Activated naive CD4-positive, alpha-beta T cell treated with Interleukin-2 at 50 U/mL for 16 hours (primary cell): ENCODE measurements at regions not wholly inside any gene's neighbourhood (a gene's known extent, or its start where the extent isn't known, plus 50 kb on each side); places are given as distances from the start of the nearest gene placed in this dataset.

Experiments used
- DNase-seq: peaks from one replicate; pipeline ENCODE4 v3.0.0-alpha.2; 2020

DNA sequence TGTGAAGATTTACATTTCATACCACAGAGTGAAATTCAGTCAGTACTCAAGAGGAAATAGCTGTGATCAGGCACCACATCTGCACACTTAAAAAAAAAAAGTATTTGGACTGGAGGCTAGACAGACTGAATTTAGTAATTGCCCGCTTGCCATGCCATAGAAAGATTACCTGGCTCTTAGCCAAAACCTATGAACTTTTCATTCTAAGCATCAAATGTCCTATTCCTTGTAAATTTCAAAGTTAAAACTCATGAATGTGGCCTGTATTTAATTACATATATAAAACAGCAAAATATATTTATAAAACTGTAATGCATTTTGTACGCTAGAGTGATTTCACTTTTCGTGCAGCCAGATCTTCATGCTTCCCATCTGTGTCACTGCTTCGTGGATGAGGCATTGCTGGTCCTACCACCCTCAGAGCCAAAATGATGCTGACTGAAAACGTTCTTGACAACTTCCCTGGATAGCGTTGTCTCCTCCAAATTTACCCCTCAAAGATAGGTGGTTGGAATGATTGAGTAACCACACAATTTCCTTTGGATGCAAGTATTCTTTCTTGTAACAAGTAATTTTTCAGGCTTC is 447.9 kb upstream of the SGCD start:
- DNase-seq: no peak

DNA sequence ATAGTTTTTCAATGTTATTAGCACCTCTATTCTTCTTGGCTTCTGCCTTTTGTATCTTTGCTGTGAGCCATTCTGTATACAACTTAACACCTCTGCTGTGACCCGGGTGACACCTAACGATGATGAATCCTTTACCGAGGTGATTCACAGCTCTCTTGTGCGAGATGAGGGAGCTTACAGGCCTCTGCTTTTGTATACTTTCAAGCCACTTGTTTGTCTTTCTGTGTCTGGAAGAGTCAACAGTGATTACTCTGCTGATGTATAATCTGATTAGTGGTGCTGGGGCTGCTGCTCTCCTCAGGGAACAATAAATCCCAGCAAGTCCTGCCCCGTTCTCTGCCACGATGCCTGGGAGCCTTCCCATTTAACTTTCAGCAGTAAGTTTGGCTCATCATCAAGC is 442.9 kb upstream of the SGCD start:
- no peak for DNase-seq

DNA sequence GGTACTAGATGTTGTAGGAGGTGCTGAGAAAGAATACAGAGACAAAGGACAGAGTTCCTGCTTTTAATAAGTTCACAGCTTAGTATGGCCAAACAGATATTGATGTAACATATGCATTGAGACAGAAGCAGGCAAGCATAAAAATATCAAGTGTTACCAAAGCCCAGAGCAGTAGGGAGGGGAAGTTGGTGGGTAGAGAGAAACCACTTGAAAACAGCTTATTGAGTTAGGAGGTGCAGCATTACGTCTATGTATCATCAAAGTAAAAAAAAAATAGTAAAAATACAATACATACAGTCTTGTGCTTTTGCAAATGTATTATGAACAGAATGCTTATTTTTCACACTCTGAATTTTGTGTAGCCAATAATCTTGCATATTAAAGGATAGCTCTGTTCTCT is 441.8 kb upstream of the SGCD start:
- DNase-seq: no peak

DNA sequence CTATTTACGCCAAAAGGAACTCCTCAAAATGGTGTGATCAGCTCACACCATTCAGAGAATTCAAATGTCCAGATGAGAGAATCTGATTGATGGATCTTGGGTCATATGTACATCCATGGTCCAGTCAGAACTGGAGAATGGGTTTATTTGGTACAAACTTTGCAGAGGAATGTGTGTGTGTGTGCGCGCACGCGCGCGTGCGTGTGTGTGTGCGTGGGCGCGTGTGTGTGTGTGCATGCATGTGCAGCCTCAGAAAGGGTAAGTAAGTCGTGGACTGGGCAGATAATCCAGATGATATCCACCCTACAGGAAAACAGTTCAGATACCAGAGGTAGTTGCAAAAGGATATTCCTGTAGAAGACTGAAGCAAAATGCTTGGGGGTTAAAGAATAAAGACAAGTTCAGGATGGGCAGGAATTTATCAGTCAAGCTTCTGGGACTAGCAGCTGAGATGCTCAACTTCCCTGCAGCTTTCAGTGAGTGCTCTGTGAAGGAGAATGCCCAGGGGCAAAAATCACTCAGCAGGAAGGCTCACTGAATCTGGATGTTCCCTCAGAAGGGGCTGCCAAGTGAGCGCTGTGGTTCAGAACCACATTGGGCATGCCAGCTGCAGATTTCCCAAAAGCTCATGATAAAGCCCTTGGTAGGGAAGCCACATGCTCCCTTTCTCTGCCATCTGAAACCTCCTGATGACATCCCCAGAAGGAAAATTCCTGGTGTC is 440.5 kb upstream of the SGCD start:
- no peak for DNase-seq

DNA sequence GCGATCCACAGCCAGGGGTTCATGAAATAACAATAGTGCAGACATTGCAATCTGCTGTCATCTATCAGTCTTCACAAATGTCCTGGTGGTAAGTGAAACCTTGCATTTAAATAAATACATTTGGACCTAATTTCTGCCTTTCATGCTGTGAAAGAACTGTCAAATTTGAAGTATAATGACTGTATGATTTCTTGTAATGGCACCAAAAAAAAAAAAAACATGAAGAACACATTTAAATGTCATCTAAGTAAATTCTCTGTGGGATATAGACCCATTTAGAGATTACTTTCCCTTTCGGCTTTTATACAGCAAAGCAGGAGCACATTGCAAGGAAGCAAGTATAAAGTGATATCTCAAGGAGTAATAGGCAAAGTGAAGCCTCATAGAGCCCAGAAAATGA is 431.5 kb upstream of the SGCD start:
- DNase-seq: no peak

DNA sequence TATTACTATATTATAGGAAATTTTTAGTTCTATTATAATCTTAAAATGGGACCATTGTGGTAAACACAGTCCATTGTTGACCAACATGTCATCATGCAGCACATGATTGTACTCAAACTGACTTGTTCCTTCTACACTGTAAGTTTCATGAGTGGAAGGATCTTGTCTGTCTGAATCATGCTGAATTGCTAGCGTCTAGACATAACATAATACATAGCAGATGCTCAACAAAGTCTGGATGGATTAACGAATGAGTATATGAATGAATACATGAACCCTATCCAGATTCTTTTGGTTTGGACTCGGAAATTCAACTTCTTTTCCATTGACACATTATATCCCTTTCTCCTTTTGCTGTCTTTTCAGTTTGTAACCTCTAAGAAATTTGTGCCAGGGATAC is 429.2 kb upstream of the SGCD start:
- DNase-seq: no peak

DNA sequence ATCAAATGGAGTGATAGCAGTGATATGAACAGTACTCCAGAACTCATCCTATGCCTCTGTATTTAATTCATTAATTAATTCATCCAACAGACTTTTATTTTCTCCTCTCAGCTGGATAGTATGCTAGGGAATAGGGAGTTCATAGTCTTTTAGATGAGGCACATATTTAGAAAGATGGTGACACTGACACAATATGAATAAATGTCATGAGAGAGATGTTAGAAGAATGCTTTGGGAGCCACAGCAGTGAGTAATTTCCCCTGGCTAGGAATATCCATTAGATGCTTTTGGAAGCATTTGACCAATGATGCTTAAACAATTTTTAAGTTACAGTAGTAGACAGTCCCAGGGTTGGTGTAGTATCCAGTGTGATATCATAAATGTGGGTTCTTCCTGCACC is 428.7 kb upstream of the SGCD start:
- DNase-seq: no peak

DNA sequence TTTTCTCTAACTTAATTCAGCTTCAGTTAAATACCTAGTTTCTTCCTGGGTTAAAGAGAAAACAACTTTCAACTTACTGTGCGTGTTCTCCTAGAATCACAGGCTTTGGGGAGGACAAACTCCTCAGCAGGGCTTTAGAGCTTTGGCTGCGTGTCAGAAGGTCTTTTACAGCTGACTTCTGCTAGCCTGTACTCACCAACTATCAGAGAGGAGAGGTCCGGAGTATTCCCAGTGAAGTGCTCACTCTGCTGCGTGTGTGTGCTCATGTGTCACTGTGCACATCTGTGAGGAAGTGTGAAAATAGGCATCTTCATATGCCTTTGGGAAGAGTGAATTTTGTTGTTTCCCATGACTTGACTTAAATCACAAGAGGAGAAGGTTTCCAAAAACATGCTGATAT is 423.2 kb upstream of the SGCD start:
- DNase-seq: no peak

DNA sequence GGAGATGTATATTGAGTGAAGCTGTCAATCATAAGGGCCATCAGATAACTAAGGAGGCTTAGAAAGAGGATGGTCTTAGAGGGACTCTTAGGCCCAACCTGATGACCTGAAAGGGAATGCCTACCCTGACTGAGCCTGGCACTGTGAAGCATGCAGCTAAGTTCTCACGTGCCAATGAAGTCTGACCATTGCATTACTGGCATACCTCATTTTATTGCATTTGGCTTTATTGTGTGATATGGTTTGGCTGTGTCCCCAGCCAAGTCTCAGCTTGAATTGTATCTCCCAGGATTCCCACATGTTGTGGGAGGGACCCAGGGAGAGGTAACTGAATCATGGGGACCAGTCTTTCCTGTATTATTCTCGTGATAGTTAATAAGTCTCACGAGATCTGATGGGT is 421.6 kb upstream of the SGCD start:
- no peak for DNase-seq

DNA sequence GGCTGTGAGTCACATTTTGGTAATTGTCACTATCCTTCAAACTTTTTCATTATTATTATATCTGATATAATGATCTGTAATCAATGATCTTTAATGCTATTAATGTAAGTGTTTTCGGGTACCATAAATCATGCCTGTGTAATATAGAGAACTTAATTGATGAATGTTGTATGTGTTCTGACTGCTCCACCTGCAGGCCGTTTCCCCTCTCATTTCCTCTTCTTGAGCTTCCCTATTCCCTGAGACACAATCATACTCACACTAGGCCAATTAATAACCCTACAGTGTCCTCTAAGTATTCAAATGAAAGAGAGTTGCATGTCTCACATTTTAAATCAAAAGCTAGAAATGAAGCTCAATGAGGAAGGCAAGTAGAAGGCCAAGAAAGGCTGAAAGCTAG is 420.9 kb upstream of the SGCD start:
- DNase-seq: no peak

DNA sequence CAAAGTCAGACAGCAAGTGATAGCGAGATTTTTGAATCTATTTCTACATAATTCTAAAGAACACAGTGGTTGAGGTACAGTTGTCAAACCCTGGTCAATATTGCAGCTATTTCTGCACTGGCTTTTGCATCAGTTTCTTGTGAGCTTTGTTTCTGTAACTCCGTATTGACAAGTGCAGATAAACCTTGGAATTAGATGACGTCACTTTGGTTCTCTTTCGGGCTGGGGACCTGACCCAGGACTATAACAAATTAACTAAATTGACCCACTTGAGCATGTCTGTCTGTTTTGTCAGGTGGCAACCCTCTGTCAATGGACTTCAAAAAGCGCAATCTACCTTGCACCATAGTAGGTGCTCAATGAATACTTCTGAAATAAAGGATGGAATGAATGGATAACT is 418.4 kb upstream of the SGCD start:
- no peak for DNase-seq

DNA sequence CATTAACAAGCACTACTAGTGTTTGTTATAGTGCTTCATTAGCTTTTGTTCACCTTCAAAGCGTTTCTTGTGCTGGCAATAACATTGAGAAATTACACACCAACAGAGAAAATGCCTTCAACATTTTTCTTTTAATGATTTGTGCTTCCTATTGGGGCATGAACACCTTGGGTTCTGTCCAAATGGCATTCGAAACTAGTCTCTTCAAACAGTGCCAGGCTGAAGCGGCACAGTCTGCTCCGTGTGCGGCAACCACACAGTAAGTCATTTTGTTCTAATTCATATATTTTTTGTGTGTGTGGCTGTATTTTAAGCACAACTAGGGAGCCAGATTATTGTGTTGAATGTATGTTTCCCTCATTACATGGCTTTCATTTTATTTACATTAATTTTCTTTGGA is 414.7 kb upstream of the SGCD start:
- DNase-seq: no peak

DNA sequence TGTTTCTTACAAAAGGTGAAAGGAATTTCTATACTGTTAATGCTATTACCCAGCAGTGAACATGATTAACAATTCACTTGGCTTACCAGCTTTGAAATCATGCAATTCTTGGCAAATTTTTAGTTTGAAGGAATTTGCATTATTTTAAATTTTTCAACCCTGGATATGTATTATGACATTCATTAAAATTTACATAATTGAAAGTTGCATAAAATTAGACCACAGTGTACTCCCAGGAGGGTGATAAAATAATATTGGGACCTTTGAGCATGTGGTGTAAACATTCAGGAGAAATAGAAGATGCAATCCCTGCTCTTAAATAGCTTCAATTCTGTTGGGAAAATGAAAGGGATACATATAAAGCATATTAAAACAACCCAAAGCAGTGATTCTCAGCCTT is 412.2 kb upstream of the SGCD start:
- DNase-seq: no peak

DNA sequence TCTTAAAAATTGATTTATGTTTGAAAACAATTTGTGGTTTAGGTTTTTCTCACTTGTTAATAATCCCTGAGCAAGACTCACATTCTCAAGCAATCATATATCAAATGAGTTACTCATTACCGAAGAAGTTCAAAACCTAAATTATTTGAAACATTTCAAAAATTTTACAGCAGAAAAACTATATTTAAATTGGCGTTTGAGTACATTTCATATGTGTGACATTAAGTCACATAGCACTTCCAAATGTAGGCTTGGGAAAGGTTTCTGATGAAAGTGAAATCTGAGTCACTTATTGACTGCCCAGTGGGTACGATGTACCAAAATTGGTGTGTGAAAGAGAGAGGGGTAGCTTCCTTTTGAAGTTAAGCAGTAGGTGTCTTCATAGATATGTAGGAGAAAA is 411.4 kb upstream of the SGCD start:
- no peak for DNase-seq

DNA sequence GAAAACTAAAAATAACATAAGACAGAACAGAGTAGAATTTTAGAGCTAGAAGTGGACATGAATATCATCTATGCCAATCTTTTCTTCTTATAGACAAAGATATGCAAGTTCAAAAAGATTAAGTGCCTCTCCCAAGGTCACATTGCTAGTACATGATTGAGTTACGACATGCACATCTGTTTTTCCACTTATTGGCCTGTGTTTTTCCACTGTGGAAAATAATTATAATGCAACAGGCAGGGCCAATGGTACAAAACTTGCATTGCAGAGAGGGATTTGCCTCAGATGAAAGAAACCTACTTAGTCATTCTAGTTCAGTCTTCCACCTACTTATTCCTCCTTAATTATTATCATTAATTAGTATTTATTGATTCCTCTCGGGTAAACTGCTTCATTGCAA is 407.8 kb upstream of the SGCD start:
- DNase-seq: no peak

DNA sequence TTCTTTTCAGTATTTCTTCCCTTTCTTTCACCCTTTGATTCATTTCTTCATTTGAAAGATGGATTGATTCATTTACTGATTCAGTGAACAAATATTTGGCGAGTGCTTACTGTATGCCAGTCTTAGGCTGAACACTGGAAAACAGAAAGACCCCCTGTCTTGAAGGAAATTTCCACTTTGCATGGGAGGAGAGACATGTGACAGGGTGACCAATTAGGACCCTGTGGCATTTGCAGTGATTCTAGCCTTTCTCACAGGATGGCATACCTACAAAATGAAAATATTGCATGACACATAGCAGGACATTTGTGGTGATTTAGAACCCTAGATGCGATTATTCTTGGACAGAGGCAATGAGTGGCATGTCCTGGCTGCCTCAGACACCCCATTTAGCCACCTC is 407.2 kb upstream of the SGCD start:
- DNase-seq: no peak

DNA sequence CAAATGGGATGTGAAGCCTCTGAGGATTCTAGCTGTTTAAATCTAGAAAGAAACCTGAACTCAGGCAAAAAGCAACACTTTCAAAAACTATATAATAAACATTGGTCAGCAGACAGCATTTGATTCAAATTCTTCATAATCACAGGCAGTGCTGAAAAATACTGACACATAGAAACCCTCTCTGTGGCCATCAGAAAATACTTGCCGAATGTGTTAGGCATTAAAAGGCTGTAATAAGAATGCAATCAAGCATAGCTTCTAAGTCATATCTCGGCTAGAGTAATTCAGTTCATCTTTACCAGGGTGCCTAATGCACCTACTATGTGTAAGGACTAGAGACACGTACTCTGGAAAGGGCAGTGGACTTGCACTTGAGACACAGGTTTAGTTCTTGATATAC is 405.3 kb upstream of the SGCD start:
- DNase-seq: no peak

DNA sequence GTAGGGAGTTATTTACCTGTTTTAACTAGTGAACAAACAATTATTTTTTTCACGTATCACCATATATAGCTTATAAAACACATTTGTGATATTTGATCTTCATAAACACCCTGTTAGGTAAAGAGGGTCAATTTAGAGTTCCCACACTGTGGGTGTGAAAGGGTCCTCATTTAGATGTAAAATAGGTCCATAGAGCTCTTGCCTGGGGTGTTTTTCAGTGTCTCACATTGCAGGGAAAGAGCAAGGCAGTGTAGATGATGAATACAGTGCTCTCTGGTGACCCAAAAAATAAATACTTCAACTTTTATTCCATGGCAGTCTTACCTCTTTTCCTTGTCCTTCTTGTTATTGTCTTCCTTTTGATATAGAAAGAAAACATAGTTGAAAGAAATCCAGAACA is 403.2 kb upstream of the SGCD start:
- DNase-seq: no peak

DNA sequence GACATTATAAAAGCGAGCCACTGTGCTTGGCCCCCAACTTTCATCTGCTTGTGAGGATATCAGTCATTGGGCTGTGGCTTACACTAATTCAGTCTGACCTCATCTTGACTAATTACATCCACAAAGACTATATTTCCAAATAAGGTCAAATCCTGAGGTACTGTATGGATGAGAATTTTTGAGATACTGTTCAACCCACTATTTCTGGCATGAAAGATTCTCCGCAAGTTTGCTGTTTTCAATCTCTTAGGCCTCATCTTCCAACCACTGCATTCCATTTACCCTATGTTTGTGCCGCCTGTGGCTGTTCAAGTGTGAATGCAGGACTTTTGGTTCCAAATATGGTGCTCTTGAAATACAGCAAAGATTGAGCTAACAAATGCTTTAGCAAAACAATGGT is 400.9 kb upstream of the SGCD start:
- no peak for DNase-seq

DNA sequence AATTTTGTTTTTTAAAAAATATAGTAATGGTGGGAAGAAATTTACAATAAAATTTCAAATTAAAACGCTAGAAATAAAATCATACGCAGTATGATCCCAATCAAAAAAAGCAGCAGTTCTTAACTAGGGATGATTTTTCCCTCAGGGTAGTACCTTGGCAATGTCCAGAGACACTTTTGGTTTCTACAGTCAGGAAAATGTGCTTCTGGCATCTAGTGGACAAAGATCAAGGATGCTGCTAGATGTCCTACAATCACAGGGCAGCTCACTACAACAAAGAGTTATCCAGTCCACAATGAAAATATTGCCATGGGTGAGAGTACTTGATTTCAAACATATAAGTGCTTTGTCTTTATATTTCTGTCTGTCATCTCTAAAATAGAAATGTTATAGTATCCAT is 400.2 kb upstream of the SGCD start:
- no peak for DNase-seq

DNA sequence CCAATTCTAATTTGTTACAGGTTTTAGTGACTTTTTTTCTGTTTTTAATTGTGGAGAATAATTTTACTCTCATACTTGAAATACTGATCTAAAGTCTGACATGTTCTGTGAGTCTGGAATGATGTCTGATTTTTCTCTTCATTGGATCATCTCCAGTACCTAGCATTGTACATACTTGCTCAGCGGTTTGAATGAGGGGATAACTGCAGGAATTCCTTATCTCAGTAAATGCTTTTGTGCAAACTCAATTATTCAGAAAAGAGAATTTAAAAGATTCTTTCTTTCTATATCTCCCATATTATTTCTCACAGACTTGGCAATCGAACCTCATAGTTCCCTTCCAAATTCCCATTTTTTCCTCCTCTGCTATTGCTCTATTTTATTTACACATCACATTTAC is 397.9 kb upstream of the SGCD start:
- no peak for DNase-seq

DNA sequence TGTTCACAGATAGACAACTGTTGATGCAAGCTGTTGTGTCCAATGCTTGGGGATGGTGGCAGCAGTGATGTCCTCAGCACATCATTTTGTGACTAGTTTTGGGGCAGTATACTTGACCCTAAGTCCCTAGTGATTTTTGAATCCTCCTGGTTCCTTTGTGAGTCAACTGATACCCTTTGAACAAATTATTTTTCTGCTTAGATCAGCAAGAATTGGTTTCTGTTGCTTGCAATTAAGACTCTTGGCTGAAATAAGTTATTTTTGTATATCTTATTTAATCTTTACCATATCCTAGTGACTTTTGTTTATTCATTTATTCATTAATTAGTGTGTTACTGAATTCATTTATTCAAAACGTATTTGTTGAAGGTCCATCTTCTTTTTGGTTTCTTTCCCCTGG is 392.0 kb upstream of the SGCD start:
- no peak for DNase-seq

DNA sequence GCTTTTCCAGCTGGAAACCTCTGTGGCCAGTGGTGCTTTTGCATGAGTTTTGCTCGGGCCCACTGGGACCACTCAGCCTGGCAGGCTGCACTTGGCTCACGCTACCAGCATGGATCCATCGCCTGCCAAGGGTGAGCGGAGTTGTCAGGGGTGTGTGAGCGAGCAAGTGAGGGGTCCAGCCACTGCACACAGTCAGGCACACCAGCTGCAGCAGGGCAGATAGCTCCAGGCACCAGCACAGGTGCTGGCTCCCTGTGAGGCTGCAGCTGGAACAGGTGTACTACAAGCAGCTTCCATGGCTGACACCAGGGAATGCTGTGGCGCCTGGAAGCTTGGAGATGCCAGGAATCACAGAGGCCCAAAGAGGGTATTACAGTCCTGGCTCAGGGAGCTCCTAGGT is 391.2 kb upstream of the SGCD start:
- DNase-seq: no peak

DNA sequence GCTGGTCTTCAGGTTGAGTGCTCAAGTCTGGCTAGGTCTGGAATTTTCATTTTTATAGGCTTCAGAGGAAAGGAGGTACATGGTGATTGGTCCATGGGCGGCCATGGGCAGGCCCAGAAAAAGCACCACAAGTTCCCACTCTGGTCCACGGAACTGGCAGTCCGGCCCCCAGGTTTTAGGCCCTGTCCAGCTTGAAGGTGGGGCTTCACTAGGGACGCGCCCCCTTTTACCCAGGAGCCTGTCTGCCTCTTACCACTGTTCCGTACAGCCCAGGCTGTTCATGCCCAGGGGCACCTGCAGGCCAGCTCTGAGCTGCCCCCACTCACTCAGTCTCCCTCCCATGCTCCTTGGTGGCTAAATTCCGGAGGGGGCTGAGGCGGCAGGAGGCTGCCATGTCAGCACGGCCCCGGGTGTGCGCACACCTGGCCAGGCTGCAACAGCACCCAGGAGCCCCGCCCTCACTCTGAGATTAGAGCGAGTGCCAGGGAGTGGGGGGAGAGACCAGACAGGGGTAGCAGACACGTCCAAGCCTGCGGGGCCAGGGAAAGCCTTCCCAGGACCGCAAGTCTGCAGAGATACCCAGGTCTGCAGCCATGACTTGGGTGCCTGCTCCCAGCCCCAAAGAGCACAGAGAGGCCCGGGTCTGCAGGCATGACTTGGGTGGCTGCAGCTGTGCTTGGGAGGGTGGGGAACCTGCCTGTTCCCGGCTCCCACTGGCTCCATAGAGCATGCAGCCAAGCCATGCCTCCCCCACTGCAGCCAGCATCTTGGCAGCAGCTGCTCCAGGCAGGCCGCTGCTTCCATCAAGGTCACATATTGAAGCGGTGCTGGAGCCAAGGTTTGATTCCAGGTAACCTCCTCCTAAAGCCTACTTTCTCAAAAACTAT is 390.2 kb upstream of the SGCD start:
- DNase-seq: no peak
